Body of pancreas (tissue), 4 donors: ENCODE measurements at regions not wholly inside any gene's neighbourhood (a gene's known extent, or its start where the extent isn't known, plus 50 kb on each side); places are given as distances from the start of the nearest gene placed in this dataset.
"Not testable (repeated sequence)": the region's sequence is repeated elsewhere in the genome, so short reads cannot be mapped to it uniquely, and the experiment has no call there.

Source experiments
- CTCF ChIP-seq, 7 experiments: fragments of 450-650 bp in 4 of 7; fragments of 200-600 bp in 3 of 7; sonication (generic) in 3 of 7; IDR thresholded peaks; one replicate each; pipeline ENCODE4 v1.5.1; 2016 to 2019; ENCODE audit warnings: antibody characterized with exemption in 7 of 7
- POLR2A ChIP-seq, 3 donors: fragments of 450-650 bp; IDR thresholded peaks; one replicate each; pipeline ENCODE4 v1.6.1; 2016; ENCODE audit warnings: antibody characterized with exemption in 3 of 3, mild to moderate bottlenecking in 2 of 3

- TF ChIP-seq CTCF, POLR2A (IDR thresholded peaks at IDR 0.05): not testable (repeated sequence)
These were observed 259.4 kb downstream of the KTN1 start for GRCh38 chr14:55839301-55839947.
